ENCODE measurements at regions not wholly inside any gene's neighbourhood (a gene's known extent, or its start where the extent isn't known, plus 50 kb on each side); places are given as distances from the start of the nearest gene placed in this dataset.
"Not testable (repeated sequence)": the region's sequence is repeated elsewhere in the genome, so short reads cannot be mapped to it uniquely, and the experiment has no call there.

DNA sequence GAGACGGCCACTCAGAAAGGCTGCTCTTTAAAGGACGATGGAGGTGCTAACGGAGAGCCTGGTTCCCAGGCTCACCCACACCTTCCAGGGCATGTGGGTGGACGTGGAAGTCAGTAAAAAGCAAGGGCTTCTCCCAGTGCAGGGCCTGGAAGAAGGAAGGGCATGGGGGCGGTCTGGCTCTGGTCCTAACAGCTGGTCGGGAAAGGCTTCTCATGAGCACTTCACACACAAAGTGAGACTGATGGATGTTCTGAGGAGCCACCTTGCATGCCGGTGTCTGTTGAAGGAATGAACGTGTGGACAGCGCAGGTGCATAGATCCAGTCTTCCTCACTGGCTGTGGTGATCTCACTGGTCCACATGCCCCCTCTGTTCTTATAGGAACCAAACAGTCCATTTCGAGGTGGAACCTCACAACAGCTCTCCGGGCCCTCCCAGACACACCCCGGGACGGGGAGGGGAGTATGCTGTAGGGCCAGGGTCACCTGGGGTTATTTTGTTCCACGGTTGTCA lies 90.6 kb upstream of the UXS1 start:
- Histone ChIP-seq H3K9me3 (no peaks in the 10 kb centered on the region), H3K27me3 (no peaks in the 10 kb centered on the region), H3K27ac (peak overlapping the region in 1 of 4 donors; percentile 36), H3K4me3 (no peak overlapping the region), H3K36me3 (no peaks in the 10 kb centered on the region), H3K4me1 (peaks cover 0 to 14% (median 10%) of the 10 kb centered on the region in 4 donors)
- DNase-seq, result no peak
- TF ChIP-seq CTCF (IDR thresholded peaks at IDR 0.05), result no peak
- no peak for TF ChIP-seq POLR2AphosphoS5 (IDR thresholded peaks at IDR 0.05)
- no peak for TF ChIP-seq POLR2A (IDR thresholded peaks at IDR 0.05)
- TF ChIP-seq EP300 (IDR thresholded peaks at IDR 0.05), result no peak
- WGBS, 2 donors, result 80 to 85% methylated on average over 14 of the region's 14 CpGs
- intact Hi-C loops (cut with DNase I), result no loop called here

- peak in 1 of 4 donors; percentile 8 for TF ChIP-seq POLR2AphosphoS5 (IDR thresholded peaks at IDR 0.05)
- TF ChIP-seq POLR2A (IDR thresholded peaks at IDR 0.05), result no peak
- no peak for TF ChIP-seq EP300 (IDR thresholded peaks at IDR 0.05)
- H3K27me3 ChIP-seq, result no peaks in the 10 kb centered on the region
- peak; percentile 69 for DNase-seq
- intact Hi-C loops (cut with DNase I), result no loop called here
- peak overlapping the region in 1 of 4 donors; percentile 36 for H3K27ac ChIP-seq
- no peaks in the 10 kb centered on the region for H3K9me3 ChIP-seq
- peaks cover 0 to 14% (median 10%) of the 10 kb centered on the region in 4 donors for H3K4me1 ChIP-seq
- H3K4me3 ChIP-seq, result no peak overlapping the region
- 83 to 87% methylated on average over 5 of the region's 5 CpGs for WGBS, 2 donors
- no peaks in the 10 kb centered on the region for H3K36me3 ChIP-seq
Measured at GRCh38 chr2:106284255-106284654, 90.2 kb upstream of the UXS1 start.

DNA sequence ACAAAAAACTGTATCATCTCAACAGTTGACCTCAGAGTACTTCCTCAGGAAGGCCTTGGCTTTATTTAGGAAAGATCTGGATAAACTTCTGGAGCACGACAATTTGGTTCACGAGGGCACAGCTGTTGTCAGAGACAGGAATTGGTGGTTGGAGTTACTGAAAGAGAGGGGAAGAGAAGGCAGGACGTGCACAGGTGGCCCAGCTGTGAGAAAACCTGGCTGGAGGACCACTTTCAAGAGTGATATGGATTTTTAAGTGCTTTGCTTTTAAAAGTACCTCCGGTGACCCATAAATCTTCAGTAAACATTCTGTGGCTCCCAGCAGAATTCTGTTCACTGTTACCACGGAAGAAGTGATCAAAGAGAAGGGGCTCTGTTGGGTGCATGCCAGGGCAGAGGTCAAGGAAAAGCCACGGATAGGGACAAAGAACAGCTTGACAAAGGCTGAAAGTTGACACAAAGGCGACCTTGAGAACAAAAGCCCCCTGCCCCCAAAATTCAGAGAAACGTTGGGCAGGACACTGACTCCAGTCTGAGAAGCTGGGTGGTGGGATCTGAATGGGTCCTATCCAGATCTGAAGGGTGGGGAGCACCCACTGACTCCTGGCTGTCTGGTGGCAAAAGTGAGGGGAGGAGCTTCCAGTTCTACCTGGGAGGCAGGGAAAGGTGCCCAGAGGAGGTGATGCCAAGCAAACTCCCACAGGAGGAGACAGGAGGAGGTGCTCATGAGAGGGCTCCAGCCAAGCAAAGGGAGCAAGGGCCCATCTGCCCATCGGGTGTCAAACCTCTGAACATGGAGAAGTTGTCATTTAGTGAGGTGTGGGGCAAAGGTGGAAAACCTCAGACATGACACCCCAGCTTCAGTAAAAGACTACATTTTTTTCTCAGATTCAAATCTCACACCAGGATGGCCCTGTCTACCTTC lies 89.4 kb upstream of the UXS1 start:
- H3K27me3 ChIP-seq; intact Hi-C loops (cut with DNase I); H3K9me3 ChIP-seq; DNase-seq; H3K4me3 ChIP-seq; H3K36me3 ChIP-seq: not testable (repeated sequence)
- H3K27ac ChIP-seq, result peak overlapping the region in 1 of 4 donors; percentile 36
- H3K4me1 ChIP-seq, result peaks cover 0 to 14% (median 10%) of the 10 kb centered on the region in 4 donors
- whole genome bisulfite sequencing, 2 donors, result 47 to 54% methylated on average over 9 of the region's 9 CpGs

DNA sequence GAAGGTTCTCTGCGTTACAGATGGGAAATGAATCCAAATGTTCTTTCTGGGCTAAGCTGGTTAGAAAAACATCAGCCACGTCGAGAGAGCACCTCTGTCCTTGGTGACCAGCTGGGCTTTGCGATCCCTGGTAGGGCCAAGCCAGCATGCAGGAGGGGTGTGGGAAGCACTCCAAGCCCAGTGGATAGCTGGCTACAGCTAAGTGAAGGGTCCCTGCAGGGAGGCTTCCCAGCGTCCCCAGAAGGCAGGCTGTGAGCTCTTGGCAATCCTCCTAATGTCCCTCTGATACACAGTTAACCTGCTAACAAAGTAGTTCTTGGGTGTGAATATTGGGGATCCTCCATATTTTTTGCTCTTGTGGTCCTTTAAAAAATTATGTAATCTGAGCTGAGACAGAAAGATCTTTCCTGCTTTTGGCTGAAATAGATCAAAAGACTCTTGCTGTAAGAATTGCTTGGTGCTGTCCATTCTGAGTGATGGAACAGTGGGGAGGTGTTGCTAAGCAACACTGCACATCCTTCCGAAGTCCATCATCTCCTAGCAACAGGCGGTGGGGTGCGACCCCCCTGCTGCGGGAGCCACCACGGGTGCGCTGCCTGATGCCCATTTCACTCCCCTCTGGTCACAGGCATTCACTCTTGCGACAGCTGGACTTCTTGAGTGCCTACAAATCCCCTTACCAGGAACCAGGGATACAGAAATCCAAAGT lies 88.5 kb upstream of the UXS1 start:
- Histone ChIP-seq H3K36me3 (no peaks in the 10 kb centered on the region), H3K4me3 (no peak overlapping the region), H3K9me3 (no peaks in the 10 kb centered on the region), H3K4me1 (peaks cover 0 to 14% (median 10%) of the 10 kb centered on the region in 4 donors), H3K27ac (no peak overlapping the region), H3K27me3 (no peaks in the 10 kb centered on the region)
- intact Hi-C loops (cut with DNase I), result no loop called here
- WGBS, 2 donors, result 85 to 89% methylated on average over 12 of the region's 12 CpGs
- TF ChIP-seq EP300 (IDR thresholded peaks at IDR 0.05) (no peak), CTCF (IDR thresholded peaks at IDR 0.05) (no peak), POLR2A (IDR thresholded peaks at IDR 0.05) (no peak), POLR2AphosphoS5 (IDR thresholded peaks at IDR 0.05) (no peak)
- no peak for DNase-seq

- H3K27me3 ChIP-seq; H3K36me3 ChIP-seq; H3K4me3 ChIP-seq; DNase-seq; H3K27ac ChIP-seq; H3K9me3 ChIP-seq; intact Hi-C loops (cut with DNase I): not testable (repeated sequence)
- H3K4me1 ChIP-seq, result peaks cover 0 to 14% (median 10%) of the 10 kb centered on the region in 4 donors
- WGBS, 2 donors, result 90 to 91% methylated on average over 11 of the region's 11 CpGs
Measured at GRCh38 chr2:106281907-106282430, 87.9 kb upstream of the UXS1 start.
